HG03457 (cell line): ENCODE measurements at regions not wholly inside any gene's neighbourhood (a gene's known extent, or its start where the extent isn't known, plus 50 kb on each side); places are given as distances from the start of the nearest gene placed in this dataset.

Source experiments
- ATAC-seq: cut with Tn5 transposase; IDR thresholded peaks from one replicate; pipeline ENCODE4 v1.9.1; 2021; ENCODE audit warnings: moderate number of reproducible peaks; ENCODE audit not compliant: unreplicated experiment

- ATAC-seq = no peak
Measured at GRCh38 chr15:36330598-36330997, 248.8 kb upstream of the CDIN1 start.

DNA sequence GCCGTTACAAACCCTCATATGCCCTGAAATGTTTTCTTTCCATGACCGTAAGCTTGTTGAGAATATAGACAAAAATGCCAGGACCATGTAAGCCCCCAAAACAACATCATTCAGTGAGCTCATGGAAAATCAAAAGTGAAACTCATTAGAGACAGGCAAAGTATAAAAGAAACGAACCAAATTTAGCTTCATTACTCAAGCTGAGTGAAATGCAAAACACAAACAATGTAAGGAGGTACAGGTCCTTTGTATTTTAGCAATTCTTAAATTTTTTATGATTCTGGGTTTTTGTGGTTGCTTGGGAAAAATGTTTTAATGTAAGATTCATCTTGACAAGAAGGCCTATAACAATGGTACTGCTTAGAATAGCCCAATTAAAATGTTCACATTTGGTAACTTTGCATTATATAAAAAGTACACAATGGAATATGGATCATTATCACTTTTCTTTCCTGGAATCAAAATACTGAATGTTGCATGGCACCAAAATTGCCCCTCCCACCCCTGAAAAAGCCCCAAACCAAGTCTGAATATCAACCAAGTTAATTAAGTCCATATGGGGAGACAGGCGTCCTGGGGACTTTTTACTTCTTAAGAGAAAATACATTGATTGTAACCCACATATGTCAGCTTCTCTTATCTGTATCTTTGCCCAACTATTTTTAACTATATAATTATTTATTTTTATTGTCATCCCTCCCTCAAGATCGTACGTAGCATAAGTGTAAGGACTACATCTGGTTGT is 247.7 kb upstream of the CDIN1 start:
- no peak for ATAC-seq

DNA sequence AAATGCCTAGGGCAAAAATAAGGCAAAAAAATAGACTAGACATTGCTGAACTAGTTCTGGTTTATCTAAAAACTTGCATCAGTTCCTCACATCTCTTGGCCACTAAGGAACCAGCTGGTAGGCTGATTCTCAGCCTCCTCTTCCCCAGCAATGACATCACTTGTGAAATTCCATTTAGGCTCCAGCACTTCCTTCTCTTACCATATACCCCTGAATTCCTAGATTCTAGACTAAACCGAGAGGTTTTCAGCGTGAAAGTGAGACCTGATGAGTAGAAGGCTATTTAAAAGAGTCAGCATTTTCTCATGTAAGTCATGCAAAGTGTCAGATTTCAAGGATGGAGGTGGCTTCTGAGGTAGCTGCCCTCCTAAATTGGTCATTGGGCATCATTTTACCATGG is 247.1 kb upstream of the CDIN1 start:
- no peak for ATAC-seq

DNA sequence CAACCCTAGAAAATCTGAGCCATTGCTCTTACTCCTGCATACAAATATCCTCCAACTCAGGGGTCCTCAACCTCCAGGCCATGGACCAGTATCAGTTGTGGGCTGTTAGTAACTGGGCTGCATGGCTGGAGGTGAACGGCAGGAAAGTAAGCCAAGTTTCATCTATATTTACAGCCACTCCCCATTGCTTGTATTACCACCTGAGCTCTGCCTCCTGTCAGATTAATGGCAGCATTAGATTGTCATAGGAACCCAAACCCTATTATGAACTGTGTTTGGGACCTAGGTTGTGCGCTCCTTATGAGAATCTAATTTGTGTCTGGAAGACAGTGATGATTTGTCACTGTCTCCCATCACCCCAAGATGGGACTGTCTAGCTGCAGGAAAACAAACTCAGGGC is 246.5 kb upstream of the CDIN1 start:
- ATAC-seq = no peak

DNA sequence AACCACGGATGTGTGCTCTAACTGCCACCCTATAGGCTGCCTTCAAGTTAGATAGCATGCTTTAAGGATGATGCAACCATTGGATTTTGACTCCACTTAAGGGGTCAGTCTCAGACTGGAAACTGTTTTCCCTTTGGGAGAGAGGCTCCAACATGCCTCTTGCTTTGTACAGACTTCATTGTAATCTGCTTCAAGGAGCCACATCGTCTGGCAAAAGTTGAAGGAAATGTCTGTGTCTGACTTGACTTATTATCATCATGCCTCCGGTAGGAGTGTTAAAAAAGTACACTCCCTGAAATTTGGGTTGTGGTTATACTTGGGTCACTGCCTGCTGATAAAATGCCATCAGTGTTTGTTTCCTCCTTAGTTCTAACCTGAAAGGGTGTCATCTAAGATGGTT is 245.4 kb upstream of the CDIN1 start:
- no peak for ATAC-seq

- no peak for ATAC-seq
Measured at GRCh38 chr15:36335224-36335623, 244.2 kb upstream of the CDIN1 start.

DNA sequence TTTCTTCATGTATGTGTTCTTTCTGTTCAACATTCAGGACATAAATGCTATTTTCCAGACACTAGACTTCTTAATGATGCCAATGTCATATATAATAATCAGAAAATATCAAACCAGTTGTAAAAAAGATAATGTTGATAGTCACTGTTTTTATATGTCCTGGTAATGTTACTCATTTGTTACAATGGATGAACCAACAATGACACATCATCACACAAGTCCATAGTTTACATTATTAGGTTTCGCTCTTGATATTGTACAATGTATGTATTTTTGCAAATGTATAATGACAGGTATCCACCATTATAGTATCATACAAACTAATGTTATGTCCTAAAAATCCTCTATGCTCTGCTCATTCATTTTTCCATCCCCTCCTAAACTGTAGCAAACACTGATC is 243.8 kb upstream of the CDIN1 start:
- ATAC-seq = no peak

- no peak for ATAC-seq
Measured at GRCh38 chr15:36344887-36345286, 234.5 kb upstream of the CDIN1 start.

GRCh38 chr15:36347272-36347858 is 232.1 kb upstream of the CDIN1 start:
- ATAC-seq = no peak

GRCh38 chr15:36356466-36356865 is 223.0 kb upstream of the CDIN1 start:
- no peak for ATAC-seq

DNA sequence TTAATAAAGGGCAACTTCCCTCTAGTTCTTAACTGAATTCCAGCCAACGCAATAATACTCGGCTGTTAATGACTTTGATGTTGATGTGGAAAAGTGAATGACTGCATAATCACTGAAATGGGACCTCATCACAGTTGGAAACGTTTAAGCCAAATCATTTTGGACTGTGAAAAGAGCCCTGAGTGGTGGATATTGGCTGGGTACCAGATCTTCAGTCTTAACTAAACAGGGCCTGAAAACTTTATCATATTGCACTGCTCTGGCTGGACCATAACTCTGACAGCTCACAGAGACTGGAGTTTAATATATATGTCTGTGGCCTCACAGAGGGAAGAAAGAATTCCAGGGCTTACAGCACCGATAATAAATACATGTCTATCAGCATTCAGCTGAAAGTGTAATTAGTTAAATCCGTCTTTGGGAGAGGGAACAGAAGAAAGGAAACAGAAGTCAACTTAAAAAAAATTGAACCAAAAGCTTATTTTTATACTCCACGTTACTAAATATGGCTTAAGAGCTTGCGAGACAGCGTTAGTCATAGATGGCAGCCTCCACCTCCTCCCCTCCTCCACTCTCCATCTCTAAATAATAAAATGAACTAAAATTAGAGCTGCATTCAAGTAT is 222.3 kb upstream of the CDIN1 start:
- no peak for ATAC-seq

DNA sequence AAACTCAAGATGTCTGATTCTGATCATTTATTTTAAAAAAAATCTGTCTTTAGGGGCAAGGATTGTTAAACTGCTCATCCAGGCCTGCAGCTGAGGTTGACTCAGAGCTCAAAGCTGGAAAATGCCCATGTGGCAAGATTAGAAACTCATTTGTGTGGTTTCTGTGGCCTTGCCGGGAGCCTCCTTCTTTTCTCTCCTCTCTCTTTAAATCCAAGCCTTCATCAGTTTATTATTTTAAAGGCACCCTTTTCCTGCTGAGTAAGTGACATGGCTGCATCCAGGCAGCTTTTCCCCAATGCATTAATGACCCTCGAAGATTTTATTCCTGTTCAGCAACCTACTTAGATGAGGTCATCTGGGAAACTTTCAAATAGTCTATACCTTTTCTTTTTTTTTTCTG is 221.3 kb upstream of the CDIN1 start:
- no peak for ATAC-seq

- ATAC-seq = no peak
Measured at GRCh38 chr15:36358523-36358922, 220.9 kb upstream of the CDIN1 start.

DNA sequence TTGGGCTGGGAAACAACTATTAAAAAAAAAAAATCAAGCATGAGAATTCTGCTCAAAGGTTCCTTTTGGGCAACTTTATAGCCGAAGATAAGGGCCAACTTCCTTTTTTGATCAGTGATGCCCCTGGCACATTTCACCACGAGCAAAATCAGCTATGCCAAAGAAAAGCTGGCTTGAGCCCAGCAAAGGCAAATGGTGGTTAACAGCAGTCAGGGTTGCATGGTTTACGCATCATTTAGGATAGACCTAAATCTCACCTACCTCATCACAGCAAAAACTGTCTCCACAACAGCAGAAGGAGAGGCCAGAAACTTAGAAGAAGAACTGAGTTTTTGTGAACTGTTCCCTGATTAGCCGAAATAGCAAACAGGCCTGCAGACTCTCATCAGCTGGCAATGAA is 220.1 kb upstream of the CDIN1 start:
- no peak for ATAC-seq

- no peak for ATAC-seq
Measured at GRCh38 chr15:36361351-36361870, 218.0 kb upstream of the CDIN1 start.

DNA sequence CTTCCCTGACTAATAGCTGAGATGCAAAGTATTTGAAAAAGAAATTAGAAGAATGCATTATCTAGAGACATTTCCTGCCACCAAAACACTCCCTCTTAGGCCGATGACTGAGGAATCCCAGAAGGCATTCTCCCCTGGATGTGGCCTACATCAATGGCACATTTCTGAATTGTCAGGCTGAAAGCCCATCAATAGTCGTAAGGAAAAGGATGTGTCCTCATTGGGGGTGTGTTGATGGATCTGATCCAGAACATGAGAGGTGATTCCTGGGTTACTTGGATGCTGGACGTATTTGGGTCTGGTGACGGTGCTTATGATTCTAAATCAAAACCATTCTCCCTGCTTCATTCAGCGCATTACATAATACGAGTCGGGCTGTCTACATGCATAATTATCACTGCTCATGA is 216.9 kb upstream of the CDIN1 start:
- ATAC-seq = no peak

DNA sequence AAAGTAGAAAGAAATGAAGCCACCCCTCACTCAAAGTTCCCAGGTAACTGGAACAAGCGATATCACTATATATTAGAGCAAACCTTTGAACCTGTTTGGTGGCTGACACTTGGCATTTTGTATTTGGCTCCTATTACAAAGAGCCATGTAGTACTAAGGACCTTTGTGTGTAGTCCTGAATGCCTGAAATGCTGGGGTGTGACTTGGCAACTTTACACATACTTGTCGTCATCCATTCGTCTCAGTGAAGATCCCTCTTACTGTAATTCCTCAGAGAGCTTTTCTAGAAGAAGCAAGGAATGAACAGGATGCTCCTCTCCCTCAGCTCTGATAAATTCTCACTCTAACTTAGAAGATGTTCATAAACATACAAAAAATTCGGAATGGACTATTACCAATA is 216.1 kb upstream of the CDIN1 start:
- ATAC-seq = no peak

- no peak for ATAC-seq
Measured at GRCh38 chr15:36364377-36364776, 215.0 kb upstream of the CDIN1 start.

- no peak for ATAC-seq
Measured at GRCh38 chr15:36365963-36366362, 213.5 kb upstream of the CDIN1 start.

DNA sequence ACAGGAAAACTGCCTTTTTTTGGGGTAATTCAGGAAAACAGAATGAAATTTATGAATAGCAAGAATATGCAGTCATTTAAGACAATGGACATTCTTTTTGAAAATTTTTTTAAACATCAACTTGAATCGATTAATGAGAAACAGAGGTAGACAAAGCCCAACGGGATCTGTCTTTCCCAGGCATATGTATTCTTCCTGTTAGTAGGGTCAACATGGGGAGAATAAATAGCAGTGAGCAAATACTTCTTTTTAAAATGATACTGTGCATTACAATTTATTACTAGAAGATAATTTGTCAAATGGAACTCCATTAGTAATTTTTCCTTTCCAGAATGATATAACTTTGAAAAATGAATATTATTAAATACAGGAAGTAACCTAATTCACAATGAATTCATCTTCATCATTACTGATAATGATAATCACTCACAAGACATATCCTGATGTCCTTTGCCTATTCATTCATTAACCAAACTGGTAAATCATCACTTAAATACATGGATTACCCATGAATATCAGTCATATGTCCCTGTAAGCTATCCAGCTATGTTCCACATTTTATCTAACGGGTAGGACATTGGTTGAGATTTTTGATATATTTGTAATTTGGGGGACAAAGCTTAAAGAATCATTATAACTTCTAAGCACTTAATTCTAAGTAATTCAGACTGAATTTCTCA is 209.2 kb upstream of the CDIN1 start:
- no peak for ATAC-seq

- ATAC-seq = no peak
Measured at GRCh38 chr15:36370731-36371112, 208.7 kb upstream of the CDIN1 start.

DNA sequence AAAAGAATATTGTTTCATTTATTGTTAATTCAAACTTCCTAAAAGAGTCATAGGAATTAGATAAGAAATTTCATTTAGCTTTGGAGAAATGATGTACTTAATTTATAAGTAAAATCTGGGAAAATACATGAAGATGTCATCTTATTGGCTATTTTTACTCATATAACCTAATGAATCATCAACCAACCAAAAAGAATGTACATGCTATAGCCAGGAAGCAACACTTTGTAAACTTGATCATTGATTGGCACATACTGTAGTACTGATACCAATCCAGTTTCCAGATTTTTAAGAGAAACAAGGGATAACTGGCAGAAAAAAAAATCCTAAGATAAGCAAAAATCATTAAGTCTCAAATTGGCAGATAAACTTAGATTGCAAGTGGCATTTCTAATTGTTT is 207.9 kb upstream of the CDIN1 start:
- no peak for ATAC-seq
